ENCODE measurements at regions not wholly inside any gene's neighbourhood (a gene's known extent, or its start where the extent isn't known, plus 50 kb on each side); places are given as distances from the start of the nearest gene placed in this dataset.

DNA sequence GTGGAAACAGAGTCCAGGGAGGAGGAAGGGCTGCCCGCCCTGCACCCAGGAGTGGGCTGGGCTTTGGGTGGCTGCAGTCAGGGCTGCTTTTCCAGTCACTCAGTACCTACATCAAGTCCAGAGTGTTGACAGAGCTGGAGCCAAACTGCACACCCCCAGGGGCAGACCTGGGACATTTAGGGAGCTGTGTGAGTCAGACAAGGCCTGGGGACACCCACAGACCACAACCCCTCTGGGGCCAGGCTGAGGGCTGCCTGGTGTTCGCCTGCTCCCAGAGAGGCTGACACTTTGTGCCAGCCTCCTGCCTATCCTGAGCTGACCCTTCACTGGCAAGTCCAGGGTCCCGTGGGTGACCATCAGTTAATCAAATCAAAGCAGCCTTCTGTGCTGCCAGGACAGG is 240.0 kb downstream of the BCOR start:
- no peak for DNase-seq

DNA sequence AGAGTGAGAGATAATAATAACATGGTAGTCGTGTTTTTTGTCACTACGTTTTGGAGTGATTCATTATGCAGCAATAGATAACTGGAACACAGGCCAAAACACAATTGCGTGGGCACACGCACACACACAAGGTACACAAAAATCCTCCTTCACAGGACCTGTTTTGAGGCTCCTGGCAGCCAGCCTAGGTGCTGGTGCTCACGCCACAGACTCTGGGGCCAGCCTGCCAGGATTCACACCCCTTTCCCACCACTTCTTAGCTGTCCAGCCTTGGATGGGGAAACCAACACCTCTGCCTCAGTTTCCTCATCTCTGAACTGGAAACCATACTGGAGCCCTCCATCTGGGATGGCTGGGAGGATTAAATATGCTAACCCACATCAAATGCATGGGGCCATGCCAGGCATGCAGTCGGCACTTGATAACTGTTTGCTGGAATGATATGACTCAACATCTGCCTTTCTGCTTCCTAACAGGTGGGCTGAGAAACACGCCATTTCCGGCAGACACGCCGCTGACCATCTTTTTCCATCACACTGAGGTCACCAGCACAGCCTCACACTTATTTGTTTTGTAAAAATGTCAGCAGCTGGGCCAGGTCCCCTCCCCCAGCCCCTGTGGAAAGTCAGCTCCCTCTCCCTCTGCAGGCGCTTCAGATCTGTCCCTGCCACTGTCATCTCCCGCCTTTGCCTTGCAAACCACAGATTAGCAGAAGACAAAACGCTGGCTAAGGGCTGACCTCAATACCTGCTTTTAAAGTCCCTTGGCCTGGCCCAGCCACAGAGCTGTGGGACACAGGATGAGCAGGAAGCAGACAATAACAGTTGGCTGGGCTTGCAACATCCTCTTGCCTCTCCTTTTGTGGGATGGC is 237.5 kb downstream of the BCOR start:
- peak; percentile 78 for DNase-seq

DNA sequence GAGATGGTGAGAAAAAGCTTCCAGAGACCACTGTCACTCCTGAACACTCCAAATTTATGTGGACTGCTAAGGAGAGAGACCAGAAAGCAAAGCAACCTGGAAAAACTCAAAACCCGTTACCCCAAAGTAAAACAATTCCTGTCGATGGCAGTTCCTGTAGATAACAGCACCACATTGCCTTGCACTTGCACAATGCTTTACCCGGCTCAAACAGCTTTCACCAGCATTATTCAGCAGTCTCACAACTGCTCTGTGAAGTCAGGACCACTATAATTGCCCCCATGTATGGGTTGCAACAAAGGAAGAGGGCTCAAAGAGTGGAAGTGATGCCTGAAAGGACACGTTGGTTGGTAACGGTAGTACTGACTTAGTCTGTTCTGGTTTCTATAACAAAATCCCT is 234.8 kb downstream of the BCOR start:
- no peak for DNase-seq

DNA sequence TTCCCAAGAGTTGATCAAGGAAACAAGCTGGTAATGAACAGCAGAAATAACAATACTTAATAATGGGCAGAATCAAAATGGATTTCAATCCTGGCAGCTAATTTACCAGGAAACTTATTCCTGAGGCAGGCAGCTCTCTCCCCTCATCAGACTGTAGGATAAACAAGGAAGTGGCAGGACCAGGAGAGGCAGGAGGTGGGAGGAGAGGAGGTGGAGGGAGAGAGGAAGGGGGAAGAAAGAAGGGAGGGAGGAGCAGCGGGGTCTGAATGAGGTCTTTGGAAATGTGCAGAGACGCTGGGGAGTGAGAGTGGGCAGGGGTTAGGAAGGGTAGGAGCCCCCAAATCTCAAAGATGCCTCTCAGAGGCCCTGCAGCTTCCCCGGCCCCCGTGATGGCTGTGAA is 231.5 kb downstream of the BCOR start:
- DNase-seq, result no peak

DNA sequence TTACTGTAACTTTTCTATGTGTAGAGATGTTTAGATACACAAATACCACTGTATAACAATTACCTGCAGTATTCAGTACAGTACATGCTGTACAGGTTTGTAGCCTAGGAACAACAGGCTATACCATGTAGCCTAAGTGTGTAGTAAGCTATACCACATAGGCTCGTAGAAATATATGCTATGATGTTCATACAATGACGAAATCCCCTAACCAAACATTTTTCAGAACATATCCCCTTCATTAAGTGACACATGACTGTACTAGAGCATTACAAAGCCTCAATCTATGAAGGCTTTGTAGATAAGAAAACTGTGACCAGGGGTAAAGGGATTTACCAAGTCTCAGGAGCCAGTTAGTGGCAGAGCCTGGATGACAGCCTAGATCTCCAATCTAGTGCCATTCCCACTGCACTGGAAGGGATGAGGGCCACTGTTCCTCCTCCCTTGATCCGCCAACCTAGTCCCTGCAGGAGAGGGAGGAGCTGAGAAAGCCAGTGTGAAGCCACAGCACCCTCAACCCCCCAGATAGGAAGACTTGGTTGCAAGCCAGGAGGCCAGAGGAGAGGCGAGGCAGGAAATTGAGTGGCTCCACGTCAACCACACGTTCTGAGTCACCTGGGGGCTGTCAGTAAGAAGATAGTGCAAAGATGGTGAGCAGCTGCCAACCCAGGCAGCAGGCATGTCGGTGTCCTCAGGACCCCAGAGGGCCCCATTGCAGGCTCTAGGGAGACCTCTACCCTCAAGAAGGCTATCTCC is 227.7 kb downstream of the BCOR start:
- DNase-seq, result no peak

DNA sequence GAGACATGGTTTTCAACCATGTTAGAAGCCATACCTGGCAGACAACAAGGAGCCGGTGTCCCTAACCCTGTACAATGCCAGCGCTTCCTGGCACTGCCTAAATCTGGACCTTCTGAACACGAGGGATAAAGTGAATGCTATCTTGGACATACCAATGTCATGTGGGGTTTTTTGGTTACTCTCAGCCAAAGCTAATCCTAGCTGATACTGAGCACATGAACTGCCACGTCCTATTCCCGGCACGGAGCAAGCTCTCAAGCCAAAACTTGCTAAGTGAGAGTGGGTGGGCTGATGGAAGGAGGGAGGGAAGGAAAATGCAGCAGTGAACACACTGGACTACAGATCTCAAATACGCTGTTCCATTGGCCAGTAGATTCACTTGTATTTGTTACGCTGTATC is 226.1 kb downstream of the BCOR start:
- no peak for DNase-seq

DNA sequence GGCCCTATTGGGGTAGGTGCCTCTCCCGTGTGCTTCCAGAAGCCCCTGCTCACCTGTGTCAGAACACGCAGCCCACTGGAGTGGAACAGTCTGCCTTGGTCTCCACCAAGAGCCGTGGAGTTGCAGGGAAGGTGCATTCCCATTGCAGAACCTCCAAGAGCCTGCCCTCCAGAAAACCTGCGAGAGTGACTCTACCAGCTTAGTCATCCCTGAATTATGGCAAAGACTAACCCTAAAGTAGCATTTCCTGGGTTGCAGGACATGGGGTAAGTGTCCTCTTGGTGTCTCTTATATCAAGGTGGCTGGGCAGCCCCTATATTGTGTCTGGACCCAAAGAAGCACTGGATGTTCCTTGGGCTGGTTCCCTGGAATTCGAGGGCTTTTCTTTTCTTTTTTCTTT is 224.6 kb downstream of the BCOR start:
- no peak for DNase-seq

DNA sequence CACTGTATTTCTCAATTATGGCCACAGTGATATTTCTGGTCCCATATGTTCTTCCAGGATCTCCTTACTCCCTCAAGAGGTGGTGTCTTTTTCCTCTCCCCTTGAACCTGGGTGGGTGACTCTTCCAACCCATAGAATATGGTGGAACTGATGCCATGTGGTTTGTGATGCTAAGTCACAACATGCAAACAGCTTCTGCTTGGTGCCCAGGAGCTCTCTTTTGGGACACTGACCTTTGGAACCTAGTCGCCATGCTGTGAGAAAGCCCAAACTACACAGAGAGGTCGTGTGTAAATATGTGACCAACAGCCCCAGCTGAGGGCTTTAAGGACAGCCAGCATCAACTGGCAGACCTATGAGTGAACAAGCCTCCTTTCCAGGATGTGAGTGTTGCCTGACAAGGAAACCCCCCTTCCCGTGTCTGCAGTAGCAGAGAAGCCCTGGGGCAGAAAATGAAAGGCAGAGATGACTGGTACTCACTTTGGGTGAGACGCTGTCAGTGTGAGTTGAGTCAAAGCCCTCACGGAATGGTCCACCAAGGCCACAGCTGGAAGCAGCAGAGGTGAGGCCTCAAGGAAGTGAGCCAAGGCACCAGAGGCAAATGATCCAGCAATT is 223.4 kb downstream of the BCOR start:
- DNase-seq, result no peak

DNA sequence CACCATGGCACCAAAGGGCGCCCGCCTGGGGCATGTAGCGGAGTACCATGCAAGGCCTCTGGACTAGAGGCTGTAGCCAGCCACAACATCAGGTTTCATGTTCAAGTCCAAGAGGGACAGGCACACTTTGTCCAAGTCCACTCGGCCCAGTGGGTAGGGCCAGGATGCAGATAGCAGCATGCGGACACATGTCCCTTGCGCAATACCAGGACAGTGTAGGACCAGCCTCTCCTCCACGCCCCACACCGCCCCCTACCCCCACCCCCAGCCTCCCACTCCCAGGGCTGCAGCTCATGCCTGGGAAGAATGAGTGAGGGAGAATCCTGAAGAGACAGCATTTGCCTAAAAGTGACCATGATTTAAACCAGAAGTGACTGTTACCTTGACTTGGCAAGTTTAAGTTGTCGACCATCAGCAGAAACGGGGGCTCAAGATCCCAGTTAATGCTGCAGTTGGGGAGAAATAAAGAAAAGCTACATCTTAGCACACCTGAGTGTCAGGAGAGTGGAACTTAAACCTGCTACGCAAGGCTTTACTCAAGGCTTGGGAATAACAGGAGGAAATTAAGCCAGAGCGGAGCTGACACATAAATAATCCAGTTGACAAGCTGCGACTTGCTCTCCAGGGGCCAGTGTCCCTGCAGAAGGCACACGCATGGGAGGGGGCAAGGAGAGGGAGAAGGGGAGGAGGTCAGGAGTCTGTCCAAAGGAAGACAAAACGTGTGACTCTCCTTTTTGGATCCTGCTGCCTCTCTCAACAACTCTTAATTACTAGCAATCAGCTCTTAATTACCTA is 221.7 kb downstream of the BCOR start:
- DNase-seq, result no peak

DNA sequence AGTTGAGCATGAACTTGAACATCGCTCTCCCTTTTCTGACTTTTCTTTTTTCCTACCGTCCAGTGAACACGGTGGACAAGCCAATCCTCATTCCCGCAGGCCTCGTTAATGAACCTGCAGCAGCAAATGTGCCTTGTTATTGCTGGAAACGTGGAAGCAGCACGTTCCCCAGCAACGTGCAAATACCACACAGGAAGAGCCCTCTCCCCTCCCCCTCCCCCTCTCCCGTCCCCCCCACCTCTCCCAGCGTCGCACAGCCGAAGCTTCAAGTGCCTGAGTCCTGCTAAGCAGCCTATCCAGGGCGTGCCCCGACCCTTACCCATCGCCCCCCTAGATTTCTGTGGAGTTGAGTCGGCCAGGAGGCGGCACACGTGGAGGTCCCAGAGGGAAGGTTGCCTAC is 219.9 kb downstream of the BCOR start:
- peak; percentile 41 for DNase-seq

DNA sequence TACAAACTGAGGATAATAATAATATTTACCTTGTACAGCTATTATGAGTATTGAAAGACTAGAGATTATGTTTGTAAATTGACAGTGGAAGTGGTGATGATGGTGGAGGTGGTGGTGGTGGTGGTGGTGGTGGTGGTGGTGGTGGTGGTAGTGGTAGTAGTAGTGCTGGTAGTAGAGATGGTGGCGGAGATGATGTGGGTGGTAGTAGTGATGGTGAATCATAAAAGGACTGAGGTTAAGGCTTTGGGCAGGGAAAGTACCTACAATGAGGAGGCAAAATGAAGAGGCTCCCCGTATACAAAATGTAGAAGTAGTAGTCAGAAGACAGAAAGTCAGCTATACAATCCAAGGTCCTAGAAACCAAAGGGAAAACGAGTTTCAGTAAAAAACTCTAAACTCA is 214.1 kb downstream of the BCOR start:
- no peak for DNase-seq

DNA sequence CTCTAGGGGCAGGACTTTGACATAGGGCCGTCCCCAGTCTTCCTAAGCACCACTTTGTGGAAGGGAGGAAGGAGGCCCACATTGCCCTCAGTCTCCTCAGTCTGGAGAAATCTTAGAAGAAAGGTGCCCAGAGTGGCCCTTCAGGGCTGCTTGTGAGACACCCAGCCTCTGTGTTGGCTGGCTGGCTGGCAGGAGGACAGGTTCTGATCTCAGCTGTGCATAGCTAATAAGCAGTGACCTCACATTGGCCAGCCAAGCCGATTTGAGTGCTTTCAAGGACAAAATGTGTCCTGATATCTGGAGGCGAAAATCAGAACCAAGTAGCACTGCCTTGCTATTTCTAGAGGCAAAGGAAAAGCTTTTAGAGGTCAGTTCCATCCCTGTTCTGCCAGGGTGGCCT is 211.5 kb downstream of the BCOR start:
- DNase-seq, result peak; percentile 21

DNA sequence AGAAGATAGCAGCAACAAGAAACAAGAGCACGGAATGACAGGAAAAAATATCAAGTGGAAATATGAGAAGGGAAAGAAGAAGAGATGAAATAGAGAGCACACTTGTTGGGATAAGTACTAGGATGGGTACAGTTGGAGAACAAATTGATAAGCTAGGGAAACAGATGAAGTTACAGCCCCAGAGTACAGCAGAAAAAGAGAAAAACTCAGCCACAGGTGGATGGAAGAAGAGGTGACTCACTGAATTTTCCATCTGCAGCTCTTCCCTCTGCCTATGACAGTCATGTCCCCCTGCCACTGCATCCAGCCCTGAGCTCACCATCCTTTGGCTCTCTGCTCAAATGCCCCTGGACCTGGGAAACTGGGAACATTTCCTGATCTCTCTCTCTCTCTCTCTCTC is 209.0 kb downstream of the BCOR start:
- no peak for DNase-seq

DNA sequence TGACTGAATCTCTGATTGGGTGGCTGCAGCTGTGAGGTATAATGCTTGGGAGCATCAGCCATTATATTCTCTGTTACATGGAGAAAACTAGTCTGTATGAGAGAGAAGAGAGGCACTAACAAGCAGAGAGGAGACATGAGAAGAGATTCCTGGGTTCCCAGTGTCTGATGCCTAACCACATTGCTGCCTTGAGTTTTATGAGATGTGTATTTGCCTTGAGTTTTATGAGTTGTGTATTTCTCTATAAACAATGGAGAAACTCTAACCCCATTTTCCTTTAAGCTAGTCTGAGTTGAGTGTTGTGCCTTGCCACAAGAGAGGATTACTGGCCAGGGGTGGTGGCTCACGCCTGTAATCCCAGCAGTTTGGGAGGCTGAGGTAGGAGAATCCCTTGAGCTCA is 208.1 kb downstream of the BCOR start:
- DNase-seq, result no peak

DNA sequence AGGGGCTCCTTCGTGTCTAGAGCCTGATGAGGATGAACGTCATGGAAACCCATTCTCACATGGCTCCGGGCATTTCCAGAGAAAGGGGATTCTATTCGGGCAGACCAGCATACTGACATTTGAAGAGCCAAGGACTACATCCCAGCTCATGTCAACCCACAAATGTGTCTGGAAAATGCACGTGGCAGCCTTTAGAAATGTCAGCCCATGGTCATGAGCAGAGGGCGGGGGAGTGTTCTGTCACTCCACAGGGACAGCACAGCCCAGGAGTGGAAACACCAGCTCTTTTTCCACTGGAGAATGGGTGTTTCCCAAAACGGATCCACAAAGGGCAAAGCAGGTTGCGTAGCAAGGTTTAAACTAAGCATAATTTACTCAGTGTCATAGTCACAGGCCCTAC is 207.0 kb downstream of the BCOR start:
- DNase-seq, result no peak

DNA sequence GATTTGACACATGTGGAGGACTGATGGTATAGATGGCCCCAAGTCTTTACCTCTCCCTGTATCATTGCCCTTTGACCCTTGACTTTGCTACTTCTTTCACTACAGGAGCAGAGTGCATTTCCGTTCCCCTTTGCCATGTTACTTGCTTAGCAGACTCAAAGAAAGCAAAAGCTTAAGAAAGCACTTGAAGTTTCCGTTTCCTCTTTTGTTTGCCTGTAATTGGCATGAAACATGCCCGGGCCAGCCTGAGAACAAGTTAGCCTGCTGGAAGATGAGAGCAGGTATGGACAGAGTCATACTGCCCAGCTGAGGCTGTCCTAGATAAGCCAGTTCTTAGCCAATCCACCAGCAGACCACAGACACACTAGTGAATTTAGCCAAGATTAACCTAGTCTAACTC is 206.0 kb downstream of the BCOR start:
- no peak for DNase-seq

DNA sequence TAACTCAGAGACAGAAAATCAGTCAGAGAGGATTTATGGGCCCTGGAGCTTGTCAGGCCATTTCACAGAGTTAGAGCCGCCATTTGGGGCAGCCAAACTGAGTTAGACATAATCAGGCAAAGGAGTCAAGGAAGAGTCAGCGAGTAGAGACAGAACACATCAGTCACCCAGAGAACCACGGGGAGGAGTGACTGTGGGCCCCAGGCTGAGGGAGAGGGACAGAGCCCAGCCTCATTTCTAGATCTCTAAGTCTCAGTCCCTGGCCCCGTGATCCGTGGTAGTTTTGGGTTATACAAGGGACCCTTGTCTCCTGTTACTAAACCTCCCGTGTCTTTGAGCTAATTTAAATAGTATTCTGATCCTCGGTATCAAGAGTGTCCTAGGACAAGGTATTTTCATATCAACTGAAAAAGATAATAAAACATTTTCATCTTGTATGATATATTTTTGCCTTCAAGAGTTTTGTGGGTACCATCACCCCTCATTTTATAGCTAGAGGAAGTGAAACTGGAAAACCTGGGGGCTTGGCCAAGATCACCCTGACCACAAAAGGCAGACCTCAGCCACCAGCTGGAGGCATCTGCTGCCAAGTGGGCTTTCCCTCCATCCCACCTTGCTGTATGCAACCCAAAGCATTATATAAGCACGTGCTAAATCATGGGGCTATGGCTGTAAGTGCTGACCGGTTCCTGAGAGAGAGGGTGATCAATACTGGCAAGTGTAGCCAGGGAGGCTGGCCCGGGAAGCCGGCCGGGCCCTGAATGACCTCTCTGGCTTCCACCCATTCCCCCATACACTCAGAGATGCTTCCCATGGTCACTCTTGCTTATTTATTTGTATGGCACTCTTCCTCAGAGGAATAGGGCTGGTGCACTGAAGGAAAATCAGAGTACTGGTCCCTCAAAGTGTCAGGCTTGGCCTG is 204.1 kb downstream of the BCOR start:
- no peak for DNase-seq

DNA sequence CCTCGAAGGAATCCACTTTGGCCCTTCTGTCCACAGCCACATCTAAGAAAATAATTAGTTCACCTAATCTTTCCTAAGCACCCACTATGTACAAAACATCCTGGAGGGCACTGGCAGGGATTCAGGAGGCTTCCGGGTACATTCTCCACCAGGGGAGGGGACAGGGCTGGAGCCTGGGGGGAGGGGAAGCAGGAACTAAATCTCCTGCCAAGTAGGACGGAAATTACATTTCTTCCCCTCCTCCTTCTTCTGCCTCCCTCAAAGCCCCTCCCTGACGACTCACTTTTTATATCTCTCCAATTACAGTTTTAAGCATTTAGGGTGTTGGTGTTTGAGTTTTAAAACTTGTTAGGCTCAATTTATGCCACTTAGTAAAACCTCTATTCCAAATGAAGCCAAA is 203.1 kb downstream of the BCOR start:
- peak; percentile 46 for DNase-seq

DNA sequence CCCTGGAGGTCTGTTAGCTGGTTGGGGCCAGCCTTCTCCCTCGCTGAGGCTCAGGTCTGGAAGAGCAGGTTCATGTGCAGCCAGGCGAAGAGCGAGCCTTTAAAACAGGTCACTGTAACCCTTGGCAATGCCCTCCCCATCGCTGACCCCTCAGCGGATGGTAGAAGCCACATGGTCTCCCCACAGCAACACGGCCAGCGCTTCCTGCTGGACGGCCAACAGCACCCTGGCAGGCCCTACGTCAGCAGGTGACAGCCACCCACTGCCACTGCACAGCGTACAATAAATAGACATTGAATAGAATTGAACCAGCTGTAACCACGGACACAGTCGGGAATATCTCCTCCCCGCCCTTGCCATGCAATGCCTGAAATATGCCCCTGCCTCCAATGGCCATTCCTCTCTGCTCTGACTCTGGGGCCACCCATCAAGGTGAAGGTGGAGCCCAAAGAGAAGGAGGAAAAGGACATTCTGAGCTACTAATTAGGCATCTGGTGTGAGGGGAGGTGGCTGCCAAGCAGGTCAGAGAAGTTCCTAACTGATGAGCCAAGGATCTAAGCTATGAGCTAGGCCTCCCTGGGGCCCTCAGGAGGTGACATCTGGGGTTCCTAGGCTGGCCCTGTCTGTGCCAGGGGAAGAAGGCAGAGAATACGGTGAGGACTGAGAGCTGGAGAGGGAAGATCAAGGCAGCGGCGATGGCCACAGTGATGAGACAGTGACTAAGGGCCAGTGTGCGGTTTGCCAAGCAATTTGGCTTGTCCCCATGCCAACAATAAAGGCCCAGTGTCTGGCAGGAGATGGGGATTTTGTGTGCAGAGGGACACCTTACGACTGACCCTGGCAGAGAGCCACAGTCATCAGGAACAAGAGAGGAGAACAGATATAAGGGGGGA is 202.3 kb downstream of the BCOR start:
- DNase-seq, result no peak

All from tongue (tissue), 1 donor.